Neural progenitor cell (in vitro differentiated cells): ENCODE measurements at regions not wholly inside any gene's neighbourhood (a gene's known extent, or its start where the extent isn't known, plus 50 kb on each side); places are given as distances from the start of the nearest gene placed in this dataset.

Source experiments
- DNase-seq: peaks from one replicate; pipeline ENCODE4 v3.0.0-alpha.2; 2016; ENCODE audit warnings: low spot score
- H2AFZ ChIP-seq: fragments of 200-600 bp; sonication (generic); replicated peaks from 2 replicates; pipeline ENCODE4 v1.6.1; 2016; ENCODE audit warnings: antibody characterized with exemption
- H3F3A ChIP-seq: fragments of 200-600 bp; sonication (generic); 2 replicates; pipeline ENCODE4 v1.6.1; 2016; ENCODE audit warnings: antibody characterized with exemption, low read depth
- H3K27ac ChIP-seq: fragments of 200-600 bp; sonication (generic); 2 replicates; pipeline ENCODE4 v1.5.1; 2016; ENCODE audit warnings: mild to moderate bottlenecking
- H3K27me3 ChIP-seq: fragments of 200-600 bp; sonication (generic); 2 replicates; pipeline ENCODE4 v1.6.1; 2016; ENCODE audit warnings: mild to moderate bottlenecking, moderate library complexity
- H3K36me3 ChIP-seq: fragments of 200-600 bp; sonication (generic); 2 replicates; pipeline ENCODE4 v1.5.1; 2016
- H3K4me1 ChIP-seq: fragments of 200-600 bp; sonication (generic); 2 replicates; pipeline ENCODE4 v1.6.1; 2016; ENCODE audit warnings: mixed run types
- H3K4me2 ChIP-seq: fragments of 200-600 bp; sonication (generic); 2 replicates; pipeline ENCODE4 v1.6.1; 2016
- H3K4me3 ChIP-seq: fragments of 200-600 bp; sonication (generic); 2 replicates; pipeline ENCODE4 v1.5.1; 2016
- H3K79me2 ChIP-seq: fragments of 200-600 bp; sonication (generic); 2 replicates; pipeline ENCODE4 v1.6.1; 2016; ENCODE audit warnings: low read depth
- H3K9ac ChIP-seq: fragments of 200-600 bp; sonication (generic); 2 replicates; pipeline ENCODE4 v1.6.1; 2016
- H3K9me3 ChIP-seq: fragments of 200-600 bp; sonication (generic); 2 replicates; pipeline ENCODE4 v1.5.1; 2016; ENCODE audit warnings: low read depth
- H4K20me1 ChIP-seq: fragments of 200-600 bp; sonication (generic); 2 replicates; pipeline ENCODE4 v1.6.1; 2016; ENCODE audit warnings: low read depth
- H3K27ac Mint-ChIP-seq: 3 replicates; pipeline ENCODE4 v1.8.0; 2021; ENCODE audit warnings: mixed read lengths
- H3K27me3 Mint-ChIP-seq: 2 replicates; pipeline ENCODE4 v1.8.0; 2022; ENCODE audit warnings: low read depth, mild to moderate bottlenecking, inconsistent platforms, moderate library complexity, mixed read lengths; ENCODE audit not compliant: insufficient read depth
- H3K36me3 Mint-ChIP-seq: 3 replicates; pipeline ENCODE4 v1.8.0; 2021; ENCODE audit warnings: mixed read lengths
- H3K4me1 Mint-ChIP-seq: 3 replicates; pipeline ENCODE4 v1.8.0; 2021; ENCODE audit warnings: mixed read lengths
- H3K4me3 Mint-ChIP-seq: 3 replicates; pipeline ENCODE4 v1.8.0; 2021; ENCODE audit warnings: mild to moderate bottlenecking, moderate library complexity, mixed read lengths
- H3K9me3 Mint-ChIP-seq: 3 replicates; pipeline ENCODE4 v1.8.0; 2020; ENCODE audit warnings: mixed read lengths
- EZH2 ChIP-seq: fragments of 200-600 bp; sonication (generic); IDR thresholded peaks from 2 replicates; pipeline ENCODE4 v1.6.1; 2017; ENCODE audit warnings: antibody characterized with exemption, mild to moderate bottlenecking, moderate library complexity
- EZH2phosphoT487 ChIP-seq: fragments of 200-600 bp; sonication (generic); IDR thresholded peaks from 2 replicates; pipeline ENCODE4 v1.6.1; 2017; ENCODE audit warnings: antibody characterized with exemption
- TF ChIP-seq, protein P1 (sequence below): fragments of 200-600 bp; sonication (generic); IDR thresholded peaks from 2 replicates; pipeline ENCODE4 v1.5.1; 2017; ENCODE audit warnings: antibody characterized with exemption, mild to moderate bottlenecking

- H3K4me3 Mint-ChIP-seq, result no peak overlapping the region
- no peaks in the 10 kb centered on the region for H3K36me3 Mint-ChIP-seq
- no peak overlapping the region for H3K27ac ChIP-seq
- no peaks in the 10 kb centered on the region for H3K4me1 ChIP-seq
- no peak overlapping the region for H3K4me2 ChIP-seq
- H2AFZ ChIP-seq, result no peak overlapping the region
- H4K20me1 ChIP-seq, result no peaks in the 10 kb centered on the region
- no peaks in the 10 kb centered on the region for H3K9me3 ChIP-seq
- no peaks in the 10 kb centered on the region for H3K36me3 ChIP-seq
- TF ChIP-seq EZH2phosphoT487 (no peak), EZH2 (no peak)
- TF ChIP-seq, protein P1, sequence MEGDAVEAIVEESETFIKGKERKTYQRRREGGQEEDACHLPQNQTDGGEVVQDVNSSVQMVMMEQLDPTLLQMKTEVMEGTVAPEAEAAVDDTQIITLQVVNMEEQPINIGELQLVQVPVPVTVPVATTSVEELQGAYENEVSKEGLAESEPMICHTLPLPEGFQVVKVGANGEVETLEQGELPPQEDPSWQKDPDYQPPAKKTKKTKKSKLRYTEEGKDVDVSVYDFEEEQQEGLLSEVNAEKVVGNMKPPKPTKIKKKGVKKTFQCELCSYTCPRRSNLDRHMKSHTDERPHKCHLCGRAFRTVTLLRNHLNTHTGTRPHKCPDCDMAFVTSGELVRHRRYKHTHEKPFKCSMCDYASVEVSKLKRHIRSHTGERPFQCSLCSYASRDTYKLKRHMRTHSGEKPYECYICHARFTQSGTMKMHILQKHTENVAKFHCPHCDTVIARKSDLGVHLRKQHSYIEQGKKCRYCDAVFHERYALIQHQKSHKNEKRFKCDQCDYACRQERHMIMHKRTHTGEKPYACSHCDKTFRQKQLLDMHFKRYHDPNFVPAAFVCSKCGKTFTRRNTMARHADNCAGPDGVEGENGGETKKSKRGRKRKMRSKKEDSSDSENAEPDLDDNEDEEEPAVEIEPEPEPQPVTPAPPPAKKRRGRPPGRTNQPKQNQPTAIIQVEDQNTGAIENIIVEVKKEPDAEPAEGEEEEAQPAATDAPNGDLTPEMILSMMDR, result no peak
- H3K27ac Mint-ChIP-seq, result no peak overlapping the region
- no peaks in the 10 kb centered on the region for H3F3A ChIP-seq
- H3K9ac ChIP-seq, result no peak overlapping the region
- no peaks in the 10 kb centered on the region for H3K27me3 ChIP-seq
- peaks cover 12% of the 10 kb centered on the region for H3K4me1 Mint-ChIP-seq
- H3K4me3 ChIP-seq, result no peak overlapping the region
- H3K27me3 Mint-ChIP-seq, result peaks cover 12% of the 10 kb centered on the region
- H3K79me2 ChIP-seq, result no peaks in the 10 kb centered on the region
- peaks cover 2% of the 10 kb centered on the region for H3K9me3 Mint-ChIP-seq
- DNase-seq, result no peak
These were observed 412.3 kb downstream of the BRD1 start for GRCh38 chr22:49415151-49415951.

GRCh38 chr22:49413551-49413950 is 414.1 kb downstream of the BRD1 start:
- TF ChIP-seq, protein P1, result no peak
- TF ChIP-seq EZH2phosphoT487 (no peak), EZH2 (no peak)
- Mint-ChIP-seq H3K27me3 (peaks cover 12% of the 10 kb centered on the region), H3K36me3 (no peaks in the 10 kb centered on the region), H3K27ac (no peak overlapping the region), H3K4me3 (no peak overlapping the region), H3K4me1 (peaks cover 12% of the 10 kb centered on the region), H3K9me3 (no peaks in the 10 kb centered on the region)
- Histone ChIP-seq H3K4me2 (no peak overlapping the region), H3K4me1 (no peaks in the 10 kb centered on the region), H3K27ac (no peak overlapping the region), H3K36me3 (no peaks in the 10 kb centered on the region), H4K20me1 (no peaks in the 10 kb centered on the region), H3F3A (no peaks in the 10 kb centered on the region), H2AFZ (no peak overlapping the region), H3K27me3 (no peaks in the 10 kb centered on the region), H3K9me3 (no peaks in the 10 kb centered on the region), H3K4me3 (no peak overlapping the region), H3K79me2 (no peaks in the 10 kb centered on the region), H3K9ac (no peak overlapping the region)
- DNase-seq, result peak; percentile 30

GRCh38 chr22:49413146-49413545 is 414.5 kb downstream of the BRD1 start:
- TF ChIP-seq, protein P1, result no peak
- TF ChIP-seq EZH2, result no peak
- TF ChIP-seq EZH2phosphoT487, result no peak
- no peaks in the 10 kb centered on the region for H3K27me3 ChIP-seq
- H3K4me2 ChIP-seq, result no peak overlapping the region
- no peaks in the 10 kb centered on the region for H3K9me3 ChIP-seq
- no peaks in the 10 kb centered on the region for H3K36me3 Mint-ChIP-seq
- H3K4me3 Mint-ChIP-seq, result no peak overlapping the region
- H3K79me2 ChIP-seq, result no peaks in the 10 kb centered on the region
- H4K20me1 ChIP-seq, result no peaks in the 10 kb centered on the region
- H3K4me1 ChIP-seq, result no peaks in the 10 kb centered on the region
- no peak overlapping the region for H3K27ac Mint-ChIP-seq
- no peak overlapping the region for H2AFZ ChIP-seq
- no peak overlapping the region for H3K4me3 ChIP-seq
- peaks cover 12% of the 10 kb centered on the region for H3K27me3 Mint-ChIP-seq
- H3F3A ChIP-seq, result no peaks in the 10 kb centered on the region
- H3K27ac ChIP-seq, result no peak overlapping the region
- DNase-seq, result no peak
- peaks cover 12% of the 10 kb centered on the region for H3K4me1 Mint-ChIP-seq
- no peaks in the 10 kb centered on the region for H3K36me3 ChIP-seq
- no peaks in the 10 kb centered on the region for H3K9me3 Mint-ChIP-seq
- H3K9ac ChIP-seq, result no peak overlapping the region
